GM12878 (cell line): ENCODE measurements at regions not wholly inside any gene's neighbourhood (a gene's known extent, or its start where the extent isn't known, plus 50 kb on each side); places are given as distances from the start of the nearest gene placed in this dataset.

Experiments
- ATAC-seq: fragments of 200-7000 bp; cut with Tn5 transposase; 3 replicates; pipeline ENCODE4 v1.9.1; 2020; ENCODE audit warnings: mild to moderate bottlenecking, moderate library complexity
- BruUV-seq: library from RNA; stranded (reverse); fragments of 400-500 nt; replicated peaks from 2 replicates; lab custom pipeline; 2021; lab: Mats Ljungman, UMichigan
- CTCF ChIA-PET: fragments of 300-600 bp; sonication (Branson Sonifier 250); formaldehyde crosslinking; extraction: SDS; loops from one replicate; lab custom pipeline; 2021; ENCODE audit warnings: inconsistent platforms; lab: Yijun Ruan, JAX
- POLR2A ChIA-PET: fragments of 350-600 bp; formaldehyde crosslinking; extraction: SDS; loops from one replicate; lab custom pipeline; 2021; ENCODE audit warnings: inconsistent platforms; lab: Charles Lee
- RAD21 ChIA-PET: fragments of 300-600 bp; sonication (Branson Sonifier 250); formaldehyde crosslinking; loops from one replicate; lab custom pipeline; 2023; ENCODE audit warnings: antibody characterized with exemption; ENCODE audit not compliant: unreplicated experiment; lab: Charles Lee
- SMC1A ChIA-PET: fragments of 300-600 bp; sonication (Branson Sonifier 250); formaldehyde crosslinking; loops from one replicate; lab custom pipeline; 2023; ENCODE audit not compliant: unreplicated experiment, uncharacterized antibody; lab: Charles Lee
- DNase-seq: peaks from one replicate; pipeline ENCODE4 v3.0.0-alpha.2; 2011; ENCODE audit warnings: low read depth, low spot score
- FAIRE-seq: peaks from 3 replicates; lab custom pipeline; 2011; peaks lifted over from hg19 to GRCh38; lab: Jason Lieb, UNC
- H2AFZ ChIP-seq: 2 replicates; pipeline ENCODE4 v1.6.0; 2011; ENCODE audit warnings: low read depth, low read length, control low read depth; ENCODE audit not compliant: control insufficient read depth
- H3K27ac ChIP-seq: 2 replicates; pipeline ENCODE4 v1.5.1; 2011; ENCODE audit warnings: control low read depth; ENCODE audit not compliant: control insufficient read depth, insufficient read depth
- H3K27me3 ChIP-seq, 2 experiments: replicated peaks in 1 of 2; 2 replicates each; pipeline versions ENCODE4 v1.6.0 to v1.6.1; 2011; ENCODE audit warnings: low read length in 1 of 2; ENCODE audit not compliant: control insufficient read depth in 2 of 2, insufficient read depth in 2 of 2
- H3K36me3 ChIP-seq, 2 experiments: 2 replicates each; pipeline ENCODE4 v1.5.1; 2011; ENCODE audit warnings: low read length in 1 of 2; ENCODE audit not compliant: control insufficient read depth in 2 of 2, insufficient read depth in 2 of 2
- H3K4me1 ChIP-seq: 2 replicates; pipeline ENCODE4 v1.6.1; 2011; ENCODE audit warnings: mild to moderate bottlenecking, low read length, moderate library complexity, mixed read lengths; ENCODE audit not compliant: control insufficient read depth, insufficient read depth
- H3K4me2 ChIP-seq: 2 replicates; pipeline ENCODE4 v1.6.0; 2011; ENCODE audit warnings: control low read depth; ENCODE audit not compliant: control insufficient read depth, insufficient read depth
- H3K4me3 ChIP-seq: fragments of 200-600 bp; sonication (generic); 2 replicates; pipeline ENCODE4 v1.5.1; 2016
- H3K79me2 ChIP-seq: 2 replicates; pipeline ENCODE4 v1.6.0; 2011; ENCODE audit warnings: low read length; ENCODE audit not compliant: control insufficient read depth, insufficient read depth
- H3K9ac ChIP-seq: 2 replicates; pipeline ENCODE4 v1.8.0; 2011; ENCODE audit warnings: low read length, control low read depth, mixed read lengths; ENCODE audit not compliant: control insufficient read depth, insufficient read depth
- H3K9me3 ChIP-seq: replicated peaks from 3 replicates; pipeline ENCODE4 v1.5.1; 2011; ENCODE audit warnings: mild to moderate bottlenecking, low read length; ENCODE audit not compliant: control insufficient read depth, insufficient read depth
- H4K20me1 ChIP-seq: 2 replicates; pipeline ENCODE4 v1.6.0; 2011; ENCODE audit not compliant: control insufficient read depth, insufficient read depth
- CREB1 ChIP-seq: IDR thresholded peaks from 2 replicates; pipeline ENCODE4 v1.6.1; 2012; ENCODE audit warnings: low read depth, mild to moderate bottlenecking, inconsistent platforms
- EP300 ChIP-seq, 2 experiments: fragments of 150-350 bp in 1 of 2; IDR thresholded peaks; 2 replicates each; pipeline ENCODE4 v1.6.1; 2011 to 2012; ENCODE audit warnings: low read depth in 2 of 2, low read length in 2 of 2, borderline replicate concordance in 1 of 2, improper control_type of control experiment in 1 of 2, inconsistent platforms in 1 of 2; ENCODE audit not compliant: control insufficient read depth in 1 of 2
- HDAC6 ChIP-seq: fragments of 200-600 bp; sonication (generic); IDR thresholded peaks from one replicate; pipeline ENCODE4 v1.8.0; 2017; ENCODE audit warnings: antibody characterized with exemption; ENCODE audit not compliant: unreplicated experiment
- KLF5 ChIP-seq: fragments of 450-650 bp; IDR thresholded peaks from 2 replicates; pipeline ENCODE4 v1.6.1; 2014; ENCODE audit warnings: mild to moderate bottlenecking; ENCODE audit not compliant: partially characterized antibody
- NFYA ChIP-seq: IDR thresholded peaks from 2 replicates; pipeline ENCODE4 v1.6.1; 2011; ENCODE audit warnings: low read depth, mild to moderate bottlenecking, low read length, improper control_type of control experiment, borderline replicate concordance
- NR2C1 ChIP-seq: fragments of 450-650 bp; IDR thresholded peaks from 2 replicates; pipeline ENCODE4 v1.6.1; 2017; ENCODE audit warnings: antibody characterized with exemption, mild to moderate bottlenecking, moderate library complexity
- PAX5 ChIP-seq: IDR thresholded peaks from 2 replicates; pipeline ENCODE4 v1.6.1; 2011; ENCODE audit warnings: low read depth, low read length, borderline replicate concordance
- PML ChIP-seq: IDR thresholded peaks from 2 replicates; pipeline ENCODE4 v1.6.1; 2012; ENCODE audit warnings: low read length, inconsistent platforms
- RBBP5 ChIP-seq: fragments of 200-600 bp; sonication (generic); conservative IDR thresholded peaks from 2 replicates; pipeline ENCODE4 v1.6.1; 2016
- RCOR1 ChIP-seq: conservative IDR thresholded peaks from 2 replicates; pipeline ENCODE4 v1.6.1; 2012; ENCODE audit warnings: low read depth, low read length, improper control_type of control experiment
- SIX5 ChIP-seq: IDR thresholded peaks from 2 replicates; pipeline ENCODE4 v1.6.1; 2011; ENCODE audit warnings: mild to moderate bottlenecking, low read depth, low read length, moderate library complexity; ENCODE audit not compliant: severe bottlenecking
- SUZ12 ChIP-seq: fragments of 200-600 bp; sonication (generic); IDR thresholded peaks from one replicate; pipeline ENCODE4 v1.6.1; 2018; ENCODE audit warnings: antibody characterized with exemption, mild to moderate bottlenecking; ENCODE audit not compliant: unreplicated experiment
- TBL1XR1 ChIP-seq: IDR thresholded peaks from 2 replicates; pipeline ENCODE4 v1.6.1; 2012; ENCODE audit warnings: low read depth, low read length, improper control_type of control experiment
- WGBS: methylation state at CpG from one replicate; pipeline ENCODE4 v1.1.6; 2016; ENCODE audit warnings: low lambda C conversion rate; ENCODE audit not compliant: insufficient replicate concordance, insufficient coverage; ENCODE audit errors: missing lambda C conversion rate; 5-methylcytosine and 5-hydroxymethylcytosine counted together
- in situ Hi-C: fragments of 300-500 bp; cut with MboI; formaldehyde crosslinking; loops from 9 replicates; pipeline ENCODE4 v1.14.3; 2018; ENCODE audit warnings: mixed read lengths
- intact Hi-C: fragments of 100-400 bp; cut with micrococcal nuclease; formaldehyde crosslinking; loops from one replicate; pipeline ENCODE4 v1.14.2; 2022; ENCODE audit not compliant: unreplicated experiment
- TF ChIP-seq, protein P1 (sequence below): IDR thresholded peaks from 2 replicates; pipeline ENCODE4 v1.6.1; 2012; ENCODE audit warnings: low read length, inconsistent platforms

DNA sequence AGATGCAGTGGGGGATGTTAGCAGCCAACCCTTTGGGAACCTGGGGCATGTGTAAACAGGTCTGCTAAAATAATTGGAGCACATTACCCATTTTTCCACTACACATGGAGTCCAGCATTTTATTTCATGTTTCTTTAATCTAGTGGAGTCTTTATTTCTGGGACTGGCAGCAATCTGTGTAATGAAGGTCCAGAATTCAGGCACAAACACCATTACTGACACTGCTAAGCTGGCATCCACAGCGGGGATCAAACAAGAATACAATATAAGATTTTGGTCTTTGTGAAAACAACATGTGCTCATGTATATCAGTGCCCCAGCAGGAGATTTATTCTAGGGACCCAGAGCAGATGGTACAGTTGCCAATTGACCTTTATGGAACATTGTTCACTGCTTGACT lies 1587.0 kb upstream of the PRR20A start:
- in situ Hi-C loops (no loop called here), intact Hi-C loops (no loop called here)
- Histone ChIP-seq H3K4me1 (no peaks in the 10 kb centered on the region), H3K36me3 (no peaks in the 10 kb centered on the region), H3K4me2 (no peak overlapping the region), H3K9me3 (no peaks in the 10 kb centered on the region), H2AFZ (no peak overlapping the region), H3K79me2 (no peaks in the 10 kb centered on the region), H3K4me3 (no peak overlapping the region), H3K27me3 (no peaks in the 10 kb centered on the region), H4K20me1 (no peaks in the 10 kb centered on the region), H3K9ac (no peak overlapping the region), H3K27ac (no peak overlapping the region)
- no peak for ATAC-seq
- BruUV-seq = no TSS peak
- no peak for FAIRE-seq
- CTCF ChIA-PET = no interaction called here
- SMC1A ChIA-PET = interaction anchor here (0.7 kb wide), 1 partner anchor 688 kb away, joined by 3 read pairs; no protein-coding TSS in a partner anchor
- TF ChIP-seq PML (no peak), PAX5 (no peak), SIX5 (no peak), EP300 (IDR thresholded peaks at IDR 0.05; ENCODE audit: borderline replicate concordance in 1 of 2, control insufficient read depth in 1 of 2, low read depth in 2 of 2, low read length in 2 of 2) (no peak), KLF5 (no peak), RCOR1 (no peak), RBBP5 (no peak), NFYA (no peak), SUZ12 (no peak), CREB1 (no peak), TBL1XR1 (no peak), HDAC6 (no peak), NR2C1 (no peak)
- TF ChIP-seq, protein P1, sequence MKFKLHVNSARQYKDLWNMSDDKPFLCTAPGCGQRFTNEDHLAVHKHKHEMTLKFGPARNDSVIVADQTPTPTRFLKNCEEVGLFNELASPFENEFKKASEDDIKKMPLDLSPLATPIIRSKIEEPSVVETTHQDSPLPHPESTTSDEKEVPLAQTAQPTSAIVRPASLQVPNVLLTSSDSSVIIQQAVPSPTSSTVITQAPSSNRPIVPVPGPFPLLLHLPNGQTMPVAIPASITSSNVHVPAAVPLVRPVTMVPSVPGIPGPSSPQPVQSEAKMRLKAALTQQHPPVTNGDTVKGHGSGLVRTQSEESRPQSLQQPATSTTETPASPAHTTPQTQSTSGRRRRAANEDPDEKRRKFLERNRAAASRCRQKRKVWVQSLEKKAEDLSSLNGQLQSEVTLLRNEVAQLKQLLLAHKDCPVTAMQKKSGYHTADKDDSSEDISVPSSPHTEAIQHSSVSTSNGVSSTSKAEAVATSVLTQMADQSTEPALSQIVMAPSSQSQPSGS = no peak
- POLR2A ChIA-PET = no interaction called here
- RAD21 ChIA-PET = no interaction called here
- 0% methylated on average over 1 of the region's 1 CpG for WGBS
- DNase-seq = no peak
